HepG2 (cell line): ENCODE measurements at regions not wholly inside any gene's neighbourhood (a gene's known extent, or its start where the extent isn't known, plus 50 kb on each side); places are given as distances from the start of the nearest gene placed in this dataset.

Experiments
- ATAC-seq: fragments of 200-7000 bp; cut with Tn5 transposase; 3 replicates; pipeline ENCODE4 v1.9.1; 2020; ENCODE audit warnings: mild to moderate bottlenecking, moderate library complexity
- BruUV-seq: library from RNA; stranded (reverse); fragments of 400-500 nt; replicated peaks from 2 replicates; lab custom pipeline; 2021; lab: Mats Ljungman, UMichigan
- CTCF ChIA-PET: fragments of 300-600 bp; formaldehyde crosslinking; extraction: SDS; loops from one replicate; lab custom pipeline; 2021; ENCODE audit warnings: low total read pairs, inconsistent platforms, low intra/inter-chr PET ratio; lab: Yijun Ruan, JAX
- POLR2A ChIA-PET: fragments of 350-600 bp; sonication (Branson Sonifier 250); formaldehyde crosslinking; loops from one replicate; lab custom pipeline; 2020; ENCODE audit warnings: antibody characterized with exemption, inconsistent platforms; lab: Yijun Ruan, JAX
- DNase-seq: peaks from one replicate; pipeline ENCODE4 v3.0.0-alpha.2; 2015; ENCODE audit warnings: low spot score
- FAIRE-seq: peaks from 3 replicates; lab custom pipeline; 2011; peaks lifted over from hg19 to GRCh38; lab: Jason Lieb, UNC
- H2AFZ ChIP-seq: one replicate; pipeline ENCODE4 v1.6.1; 2011; ENCODE audit warnings: low read length, inconsistent platforms
- H3K27ac ChIP-seq: fragments of 300-600 bp; 3 replicates; pipeline ENCODE4 v1.8.0; 2011; ENCODE audit warnings: mixed run types, mild to moderate bottlenecking, mixed read lengths, low read length, inconsistent platforms; ENCODE audit not compliant: insufficient read depth; ENCODE audit errors: extremely low read length
- H3K27me3 ChIP-seq, 2 experiments: fragments of 200-600 bp in 1 of 2; 2 replicates in 1 of 2; 3 replicates in 1 of 2; pipeline versions ENCODE4 v1.6.0 to v1.8.0; 2011; ENCODE audit warnings: low read length in 2 of 2, mild to moderate bottlenecking in 2 of 2, moderate library complexity in 2 of 2, inconsistent platforms in 1 of 2; ENCODE audit not compliant: insufficient read depth in 2 of 2, control insufficient read depth in 1 of 2
- H3K36me3 ChIP-seq, 2 experiments: fragments of 200-600 bp in 1 of 2; replicated peaks in 1 of 2; 2 replicates in 1 of 2; 3 replicates in 1 of 2; pipeline versions ENCODE4 v1.5.1 to v1.8.0; 2011; ENCODE audit warnings: low read length in 2 of 2, inconsistent platforms in 1 of 2; ENCODE audit not compliant: insufficient read depth in 2 of 2, control insufficient read depth in 1 of 2
- H3K4me1 ChIP-seq: 2 replicates; pipeline ENCODE4 v1.5.1; 2012; ENCODE audit warnings: low read length, inconsistent platforms; ENCODE audit not compliant: insufficient read depth
- H3K4me2 ChIP-seq: 2 replicates; pipeline ENCODE4 v1.6.0; 2011; ENCODE audit warnings: low read depth, low read length, inconsistent platforms
- H3K4me3 ChIP-seq, 3 experiments: fragments of 200-600 bp in 1 of 3; sonication (generic), shearing (Covaris generic) in 1 of 3; replicated peaks in 1 of 3; 2 replicates each; pipeline ENCODE4 v1.5.1; 2011 to 2016; ENCODE audit warnings: low read length in 3 of 3, inconsistent platforms in 2 of 3, low read depth in 2 of 3, mild to moderate bottlenecking in 2 of 3, control low read depth in 1 of 3, mixed read lengths in 1 of 3; ENCODE audit not compliant: insufficient read depth in 1 of 3
- H3K79me2 ChIP-seq: one replicate; pipeline ENCODE4 v1.6.1; 2011; ENCODE audit warnings: low read length, inconsistent platforms; ENCODE audit not compliant: insufficient read depth
- H3K9ac ChIP-seq: 2 replicates; pipeline ENCODE4 v1.6.0; 2011; ENCODE audit warnings: mild to moderate bottlenecking, low read depth, low read length, inconsistent platforms; ENCODE audit not compliant: insufficient read depth
- H3K9me3 ChIP-seq: 2 replicates; pipeline ENCODE4 v1.5.1; 2012; ENCODE audit warnings: mild to moderate bottlenecking, low read length
- H4K20me1 ChIP-seq: 2 replicates; pipeline ENCODE4 v1.6.0; 2011; ENCODE audit warnings: inconsistent platforms, mild to moderate bottlenecking, low read length, moderate library complexity; ENCODE audit not compliant: insufficient read depth
- FOXP4 ChIP-seq: sonication (generic); formaldehyde crosslinking; IDR thresholded peaks from 2 replicates; pipeline ENCODE4 v1.4.0; 2020; ENCODE audit warnings: missing genetic modification reagents
- TSC22D2 ChIP-seq: sonication (generic); formaldehyde crosslinking; IDR thresholded peaks from 2 replicates; pipeline ENCODE4 v1.5.1; 2020; ENCODE audit warnings: missing genetic modification reagents, mild to moderate bottlenecking, borderline replicate concordance
- U2AF1 ChIP-seq: fragments of 200-400 bp; formaldehyde crosslinking; optimal IDR thresholded peaks from 2 replicates; pipeline ENCODE3; 2017; ENCODE audit warnings: mild to moderate bottlenecking, low read depth, low read length
- ZBTB33 ChIP-seq: sonication (generic); formaldehyde crosslinking; IDR thresholded peaks from 2 replicates; pipeline ENCODE4 v1.4.0; 2020; ENCODE audit warnings: missing genetic modification reagents
- ZNF281 ChIP-seq: sonication (generic); formaldehyde crosslinking; IDR thresholded peaks from 2 replicates; pipeline ENCODE4 v1.4.0; 2020; ENCODE audit warnings: missing genetic modification reagents, borderline replicate concordance
- ZNF749 ChIP-seq: sonication (generic); formaldehyde crosslinking; IDR thresholded peaks from 2 replicates; pipeline ENCODE4 v1.8.0; 2022; ENCODE audit warnings: mild to moderate bottlenecking, missing genetic modification reagents, moderate library complexity, borderline replicate concordance
- ZNF781 ChIP-seq: sonication (generic); formaldehyde crosslinking; IDR thresholded peaks from 2 replicates; pipeline ENCODE4 v1.5.1; 2020; ENCODE audit warnings: borderline replicate concordance, mild to moderate bottlenecking, missing genetic modification reagents; ENCODE audit errors: not compliant biosample characterization
- WGBS: methylation state at CpG from one replicate; pipeline ENCODE4 v1.1.6; 2017; ENCODE audit warnings: low lambda C conversion rate; 5-methylcytosine and 5-hydroxymethylcytosine counted together
- in situ Hi-C: cut with HindIII; loops from 2 replicates; pipeline ENCODE4 v1.10.0; 2017; ENCODE audit warnings: low pct_unique_long_range_greater_than_20kb; ENCODE audit not compliant: extremely low pct_ligation_motif_present
- intact Hi-C: fragments of 100-400 bp; cut with micrococcal nuclease; formaldehyde crosslinking; loops from one replicate; pipeline ENCODE4 v1.10.0; 2022; ENCODE audit not compliant: unreplicated experiment

- no peak overlapping the region for H3K4me2 ChIP-seq
- intact Hi-C loops: no loop called here
- H3K9me3 ChIP-seq: no peaks in the 10 kb centered on the region
- H3K4me1 ChIP-seq: no peaks in the 10 kb centered on the region
- no peak overlapping the region for H3K4me3 ChIP-seq
- DNase-seq (no peak), FAIRE-seq (no peak), ATAC-seq (no peak)
- POLR2A ChIA-PET: no interaction called here
- H3K9ac ChIP-seq: no peak overlapping the region
- CTCF ChIA-PET: no interaction called here
- no peaks in the 10 kb centered on the region for H4K20me1 ChIP-seq
- H3K36me3 ChIP-seq: no peaks in the 10 kb centered on the region
- H3K79me2 ChIP-seq: no peaks in the 10 kb centered on the region
- H3K27me3 ChIP-seq: no peaks in the 10 kb centered on the region
- TF ChIP-seq ZNF281 (CRISPR knock-in tag): no peak
- no peak for TF ChIP-seq FOXP4
- no peak for TF ChIP-seq ZNF749 (CRISPR knock-in tag)
- TF ChIP-seq U2AF1: no peak
- TF ChIP-seq ZNF781: no peak
- TF ChIP-seq ZBTB33: no peak
- TF ChIP-seq TSC22D2 (CRISPR knock-in tag): no peak
- TF ChIP-seq, all 625 proteins: peak for 0
- no TSS peak for BruUV-seq
- no peak overlapping the region for H3K27ac ChIP-seq
- 0% methylated on average over 1 of the region's 1 CpG for WGBS
- H2AFZ ChIP-seq: no peak overlapping the region
- in situ Hi-C loops: no loop called here
These were observed 870.9 kb upstream of the FRG1 start for GRCh38 chr4:189069772-189070171.
